Heart right ventricle (tissue), 16 donors: ENCODE measurements at regions not wholly inside any gene's neighbourhood (a gene's known extent, or its start where the extent isn't known, plus 50 kb on each side); places are given as distances from the start of the nearest gene placed in this dataset.

ENCODE experiments used
- ATAC-seq, 8 donors: fragments of 200-7000 bp; cut with Tn5 transposase; one replicate each; pipeline ENCODE4 v1.9.1; 2020; ENCODE audit warnings: mild to moderate bottlenecking in 8 of 8, moderate library complexity in 8 of 8, moderate number of reproducible peaks in 1 of 8
- DNase-seq, 2 donors: peaks; one replicate each; pipeline ENCODE4 v3.0.0-alpha.2; 2020
- H3K27ac ChIP-seq, 10 donors: fragments of 200-600 bp; sonication (generic) in 2 of 10; one replicate each; pipeline versions ENCODE4 v1.5.0 to v1.8.0; 2020 to 2022; ENCODE audit warnings: mild to moderate bottlenecking in 3 of 10
- H3K27me3 ChIP-seq, 7 donors: fragments of 200-600 bp; one replicate each; pipeline ENCODE4 v1.8.0; 2021 to 2022; ENCODE audit warnings: mild to moderate bottlenecking in 2 of 7
- H3K36me3 ChIP-seq, 9 donors: fragments of 200-600 bp; sonication (generic) in 1 of 9; one replicate each; pipeline versions ENCODE4 v1.5.0 to v1.8.0; 2020 to 2022; ENCODE audit warnings: mild to moderate bottlenecking in 2 of 9
- H3K4me1 ChIP-seq, 9 donors: fragments of 200-600 bp; sonication (generic) in 1 of 9; one replicate each; pipeline versions ENCODE4 v1.5.0 to v1.8.0; 2020 to 2022; ENCODE audit warnings: mild to moderate bottlenecking in 4 of 9
- H3K4me3 ChIP-seq, 10 donors: fragments of 200-600 bp; sonication (generic) in 2 of 10; one replicate each; pipeline versions ENCODE4 v1.5.0 to v1.8.0; 2020 to 2022; ENCODE audit warnings: mild to moderate bottlenecking in 7 of 10, moderate library complexity in 2 of 10
- H3K9me3 ChIP-seq, 11 donors: fragments of 200-600 bp in 10 of 11; sonication (generic) in 2 of 11; one replicate each; pipeline versions ENCODE4 v1.5.0 to v1.8.0; 2013 to 2022; ENCODE audit warnings: mild to moderate bottlenecking in 2 of 11, control low read depth in 1 of 11, moderate library complexity in 1 of 11
- WGBS, 2 donors: extraction: QIAGEN DNeasy Blood & Tissue Kit; methylation state at CpG; one replicate each; pipeline ENCODE4 v1.1.7; 2013; ENCODE audit warnings: inconsistent platforms in 1 of 2; 5-methylcytosine and 5-hydroxymethylcytosine counted together
- intact Hi-C, 10 donors: fragments of 100-400 bp; cut with DNase I; formaldehyde crosslinking; loops; one replicate each; pipeline versions ENCODE4 v1.11.1 to v1.14.2; 2022
- TF ChIP-seq, protein P1 (sequence below), 9 donors: fragments of 200-600 bp; sonication (generic) in 2 of 9; IDR thresholded peaks; one replicate each; pipeline versions ENCODE4 v1.5.0 to v1.8.0; 2021 to 2022; ENCODE audit warnings: antibody characterized with exemption in 9 of 9, mild to moderate bottlenecking in 5 of 9, moderate library complexity in 1 of 9
- donor health status: Arrhythmogenic right ventricular cardiomyopathy.
- donor health status: ischemic (EF 13 %, LVEDD 7.1; RV severe dilation, severe dysfunction).
- donor health status: healthy with polysubstance abuse.
- donor health status: DM: no; HTN: yes; CAD: no.
- donor health status: DM: no; HTN: no; CAD: no.
- donor health status: ischemic (EF 25% LVEDD 6.9; RV normal size, moderate dysfunction).
- donor health status: ischemic (EF 25% LVEDD 5.7; RV mildly dilated, moderate dysfunction).
- donor health status: healthy.
- donor health status: DM: yes; HTN: yes; CAD: no.
- donor health status: Ischemic cardiomyopathy.
- donor health status: ischemic (EF 35%, LVEDD 5.7; RV mildly dilated, moderate dysfunction).
- donor health status: nonischemic (EF 11% LVEDD 7.7; RV severe dilation, severe dysfunction).
- donor health status: DM: yes; HTN: yes; CAD: no.
- donor health status: PGD.
- donor health status: ischemic (EF 29% LVEDD 5.4; RV normal size, mild dysfunction).
- donor health status: nonischemic (EF 23%, LVEDD 6.1; RV moderate dilation, normal function).

DNA sequence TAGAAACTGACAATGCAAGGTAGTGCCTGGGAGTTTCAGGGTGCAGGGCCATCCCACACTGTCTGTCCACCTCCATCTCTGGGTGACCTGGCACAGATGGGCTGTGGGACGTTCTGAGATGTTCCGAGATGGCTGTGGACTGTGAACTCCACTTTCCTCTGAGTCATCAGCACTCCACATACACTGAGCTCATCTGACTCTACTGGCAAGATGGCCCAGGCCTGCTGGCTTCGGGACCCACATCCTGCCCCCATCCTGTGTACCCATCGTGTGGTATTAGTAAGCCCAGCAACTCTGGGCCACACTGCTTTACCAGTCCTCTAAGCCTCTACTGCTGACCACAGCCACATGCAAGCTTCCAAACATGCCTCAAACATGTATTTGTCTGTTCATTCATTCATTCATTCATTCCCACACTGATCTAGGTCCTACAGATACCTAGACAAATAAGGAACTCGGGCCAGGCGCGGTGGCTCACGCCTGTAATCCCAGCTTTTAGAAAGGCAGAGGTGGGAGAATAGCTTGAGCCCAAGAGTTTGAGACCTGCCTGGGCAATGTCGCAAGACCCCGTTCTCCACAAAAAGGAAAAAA lies 124.8 kb upstream of the CXCR4 start:
- peaks cover 0 to 65% (median 13%) of the 10 kb centered on the region in 9 donors for H3K4me1 ChIP-seq
- intact Hi-C loops, result no loop called here
- no peaks in the 10 kb centered on the region for H3K27me3 ChIP-seq
- H3K4me3 ChIP-seq, result no peak overlapping the region
- ATAC-seq (no peak), DNase-seq (no peak)
- no peaks in the 10 kb centered on the region for H3K36me3 ChIP-seq
- peak overlapping the region in 1 of 10 donors; percentile 67 for H3K27ac ChIP-seq
- WGBS, 2 donors, result 76 to 84% methylated on average over 9 to 10 of the region's 10 CpGs
- H3K9me3 ChIP-seq, result no peaks in the 10 kb centered on the region
- TF ChIP-seq, protein P1, sequence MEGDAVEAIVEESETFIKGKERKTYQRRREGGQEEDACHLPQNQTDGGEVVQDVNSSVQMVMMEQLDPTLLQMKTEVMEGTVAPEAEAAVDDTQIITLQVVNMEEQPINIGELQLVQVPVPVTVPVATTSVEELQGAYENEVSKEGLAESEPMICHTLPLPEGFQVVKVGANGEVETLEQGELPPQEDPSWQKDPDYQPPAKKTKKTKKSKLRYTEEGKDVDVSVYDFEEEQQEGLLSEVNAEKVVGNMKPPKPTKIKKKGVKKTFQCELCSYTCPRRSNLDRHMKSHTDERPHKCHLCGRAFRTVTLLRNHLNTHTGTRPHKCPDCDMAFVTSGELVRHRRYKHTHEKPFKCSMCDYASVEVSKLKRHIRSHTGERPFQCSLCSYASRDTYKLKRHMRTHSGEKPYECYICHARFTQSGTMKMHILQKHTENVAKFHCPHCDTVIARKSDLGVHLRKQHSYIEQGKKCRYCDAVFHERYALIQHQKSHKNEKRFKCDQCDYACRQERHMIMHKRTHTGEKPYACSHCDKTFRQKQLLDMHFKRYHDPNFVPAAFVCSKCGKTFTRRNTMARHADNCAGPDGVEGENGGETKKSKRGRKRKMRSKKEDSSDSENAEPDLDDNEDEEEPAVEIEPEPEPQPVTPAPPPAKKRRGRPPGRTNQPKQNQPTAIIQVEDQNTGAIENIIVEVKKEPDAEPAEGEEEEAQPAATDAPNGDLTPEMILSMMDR (IDR thresholded peaks at IDR 0.05), result no peak

DNA sequence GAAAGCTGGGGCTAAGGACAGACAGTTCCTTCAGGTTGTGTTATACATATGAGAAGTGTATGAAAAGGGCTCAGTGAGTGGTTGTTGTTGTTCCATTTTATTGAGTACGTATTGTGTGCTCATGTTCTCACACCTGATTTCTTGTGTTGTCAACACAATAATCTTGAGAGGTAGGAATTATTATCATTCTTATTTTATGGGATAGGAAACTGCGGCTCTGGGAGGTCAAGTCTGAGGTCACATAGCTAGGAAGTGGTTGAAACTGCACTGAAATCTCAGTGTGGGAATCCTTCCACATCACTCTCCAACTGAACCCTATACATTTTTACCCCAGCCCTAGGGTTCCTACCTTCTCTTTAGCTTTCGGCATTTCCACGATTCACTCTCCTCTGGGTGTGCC lies 124.2 kb upstream of the CXCR4 start:
- Histone ChIP-seq H3K4me3 (no peak overlapping the region), H3K36me3 (no peaks in the 10 kb centered on the region), H3K4me1 (peaks cover 0 to 67% (median 13%) of the 10 kb centered on the region in 9 donors), H3K27me3 (no peaks in the 10 kb centered on the region), H3K9me3 (no peaks in the 10 kb centered on the region), H3K27ac (peak overlapping the region in 1 of 10 donors; percentile 67)
- WGBS, 2 donors, result 89 to 91% methylated on average over 4 of the region's 4 CpGs
- DNase-seq (no peak), ATAC-seq (no peak)
- intact Hi-C loops, result no loop called here
- TF ChIP-seq, protein P1 (IDR thresholded peaks at IDR 0.05), result no peak

- ATAC-seq (no peak), DNase-seq (no peak)
- H3K27ac ChIP-seq, result peak overlapping the region in 6 of 10 donors; percentile 30 to 94 (median 62)
- no peaks in the 10 kb centered on the region for H3K9me3 ChIP-seq
- TF ChIP-seq, protein P1 (IDR thresholded peaks at IDR 0.05), result no peak
- intact Hi-C loops, result loop anchor here in 1 of 10 donors (10.0 kb wide), 1 partner anchor 124 kb away; the partner anchor contains the start of gene CXCR4
- 49 to 50% methylated on average over 3 of the region's 3 CpGs for WGBS, 2 donors
- H3K27me3 ChIP-seq, result no peaks in the 10 kb centered on the region
- H3K4me3 ChIP-seq, result no peak overlapping the region
- no peaks in the 10 kb centered on the region for H3K36me3 ChIP-seq
- peaks cover 0 to 62% (median 15%) of the 10 kb centered on the region in 9 donors for H3K4me1 ChIP-seq
Observed at GRCh38 chr2:136239079-136239685, 121.2 kb upstream of the CXCR4 start.

- Histone ChIP-seq H3K27me3 (no peaks in the 10 kb centered on the region), H3K9me3 (no peaks in the 10 kb centered on the region), H3K4me1 (peaks cover 0 to 64% (median 15%) of the 10 kb centered on the region in 9 donors), H3K36me3 (no peaks in the 10 kb centered on the region), H3K4me3 (no peak overlapping the region), H3K27ac (peak overlapping the region in 7 of 10 donors; percentile 35 to 94 (median 50))
- intact Hi-C loops, result loop anchor here in 1 of 10 donors (10.0 kb wide), 1 partner anchor 124 kb away; the partner anchor contains the start of gene CXCR4
- 44 to 49% methylated on average over 6 of the region's 6 CpGs for WGBS, 2 donors
- TF ChIP-seq, protein P1 (IDR thresholded peaks at IDR 0.05), result no peak
- DNase-seq (no peak), ATAC-seq (peak; percentile 22 to 80 (median 64))
Observed at GRCh38 chr2:136238286-136239078, 120.5 kb upstream of the CXCR4 start.
